ENCODE measurements at regions not wholly inside any gene's neighbourhood (a gene's known extent, or its start where the extent isn't known, plus 50 kb on each side); places are given as distances from the start of the nearest gene placed in this dataset.

- no peak overlapping the region for H3K4me3 Mint-ChIP-seq
- peaks cover 2 to 15% (median 6%) of the 10 kb centered on the region in 3 donors for H3K9me3 Mint-ChIP-seq
- no peak overlapping the region for H3K27ac Mint-ChIP-seq
- H3K4me1 Mint-ChIP-seq, result no peaks in the 10 kb centered on the region
- H3K36me3 Mint-ChIP-seq, result peaks cover 2% of the 10 kb centered on the region
- no peaks in the 10 kb centered on the region for H3K27me3 Mint-ChIP-seq
Observed at GRCh38 chr2:79383681-79384080, 129.2 kb upstream of the CTNNA2 start.

GRCh38 chr2:79375817-79376216, 137.0 kb upstream of the CTNNA2 start:
- H3K4me3 Mint-ChIP-seq, result no peak overlapping the region
- H3K27ac Mint-ChIP-seq, result no peak overlapping the region
- H3K27me3 Mint-ChIP-seq, result no peaks in the 10 kb centered on the region
- no peaks in the 10 kb centered on the region for H3K4me1 Mint-ChIP-seq
- H3K36me3 Mint-ChIP-seq, result peaks cover 2% of the 10 kb centered on the region
- H3K9me3 Mint-ChIP-seq, result peaks cover 5 to 17% (median 6%) of the 10 kb centered on the region in 3 donors

GRCh38 chr2:79373358-79374130, 139.3 kb upstream of the CTNNA2 start:
- Mint-ChIP-seq H3K4me3 (no peak overlapping the region), H3K4me1 (no peaks in the 10 kb centered on the region), H3K27me3 (no peaks in the 10 kb centered on the region), H3K36me3 (no peaks in the 10 kb centered on the region), H3K9me3 (peaks cover 4 to 17% (median 6%) of the 10 kb centered on the region in 3 donors), H3K27ac (no peak overlapping the region)

- Mint-ChIP-seq H3K4me3 (no peak overlapping the region), H3K27ac (no peak overlapping the region)
Observed at GRCh38 chr2:79370976-79371538, 141.8 kb upstream of the CTNNA2 start.

GRCh38 chr2:79369127-79369526, 143.7 kb upstream of the CTNNA2 start:
- no peak overlapping the region for H3K27ac Mint-ChIP-seq
- no peak overlapping the region for H3K4me3 Mint-ChIP-seq
- H3K36me3 Mint-ChIP-seq, result peaks cover 2% of the 10 kb centered on the region
- H3K4me1 Mint-ChIP-seq, result no peaks in the 10 kb centered on the region
- peaks cover 0 to 8% (median 3%) of the 10 kb centered on the region in 3 donors for H3K9me3 Mint-ChIP-seq
- no peaks in the 10 kb centered on the region for H3K27me3 Mint-ChIP-seq

More at GRCh38 chr2:79370976-79371538, 141.8 kb upstream of the CTNNA2 start:
- peaks cover 2% of the 10 kb centered on the region for H3K36me3 Mint-ChIP-seq
- H3K4me1 Mint-ChIP-seq, result no peaks in the 10 kb centered on the region
- H3K9me3 Mint-ChIP-seq, result peaks cover 4 to 17% (median 6%) of the 10 kb centered on the region in 3 donors
- H3K27me3 Mint-ChIP-seq, result no peaks in the 10 kb centered on the region

- Mint-ChIP-seq H3K36me3 (peaks cover 2% of the 10 kb centered on the region), H3K4me1 (no peaks in the 10 kb centered on the region), H3K27me3 (no peaks in the 10 kb centered on the region), H3K9me3 (peaks cover 0 to 8% (median 3%) of the 10 kb centered on the region in 3 donors), H3K27ac (no peak overlapping the region), H3K4me3 (no peak overlapping the region)
Observed at GRCh38 chr2:79368116-79368630, 144.7 kb upstream of the CTNNA2 start.

GRCh38 chr2:79359419-79359818, 153.4 kb upstream of the CTNNA2 start:
- peaks cover 0 to 6% (median 4%) of the 10 kb centered on the region in 3 donors for H3K9me3 Mint-ChIP-seq
- no peak overlapping the region for H3K27ac Mint-ChIP-seq
- no peaks in the 10 kb centered on the region for H3K27me3 Mint-ChIP-seq
- no peak overlapping the region for H3K4me3 Mint-ChIP-seq
- no peaks in the 10 kb centered on the region for H3K36me3 Mint-ChIP-seq
- H3K4me1 Mint-ChIP-seq, result no peaks in the 10 kb centered on the region

- Mint-ChIP-seq H3K9me3 (peaks cover 0 to 17% (median 6%) of the 10 kb centered on the region in 3 donors), H3K36me3 (no peaks in the 10 kb centered on the region), H3K27me3 (no peaks in the 10 kb centered on the region), H3K4me1 (no peaks in the 10 kb centered on the region), H3K4me3 (no peak overlapping the region), H3K27ac (no peak overlapping the region)
Observed at GRCh38 chr2:79355569-79355968, 157.3 kb upstream of the CTNNA2 start.

GRCh38 chr2:79327460-79327859, 167.9 kb upstream of the REG3A start:
- H3K27me3 Mint-ChIP-seq, result no peaks in the 10 kb centered on the region
- no peak overlapping the region for H3K4me3 Mint-ChIP-seq
- H3K36me3 Mint-ChIP-seq, result no peaks in the 10 kb centered on the region
- no peak overlapping the region for H3K27ac Mint-ChIP-seq
- H3K4me1 Mint-ChIP-seq, result peaks cover 0 to 2% (median 0%) of the 10 kb centered on the region in 3 donors
- peaks cover 2 to 16% (median 6%) of the 10 kb centered on the region in 3 donors for H3K9me3 Mint-ChIP-seq

- Mint-ChIP-seq H3K36me3 (no peaks in the 10 kb centered on the region), H3K9me3 (peaks cover 0 to 7% (median 4%) of the 10 kb centered on the region in 3 donors), H3K4me1 (no peaks in the 10 kb centered on the region)
Observed at GRCh38 chr2:79320871-79321270, 161.3 kb upstream of the REG3A start.

GRCh38 chr2:79294994-79295393, 135.4 kb upstream of the REG3A start:
- H3K4me1 Mint-ChIP-seq, result peaks cover 0 to 1% (median 0%) of the 10 kb centered on the region in 3 donors
- no peaks in the 10 kb centered on the region for H3K36me3 Mint-ChIP-seq
- no peaks in the 10 kb centered on the region for H3K27me3 Mint-ChIP-seq
- no peak overlapping the region for H3K4me3 Mint-ChIP-seq
- peaks cover 0 to 10% (median 7%) of the 10 kb centered on the region in 3 donors for H3K9me3 Mint-ChIP-seq
- no peak overlapping the region for H3K27ac Mint-ChIP-seq

More at GRCh38 chr2:79320871-79321270, 161.3 kb upstream of the REG3A start:
- Mint-ChIP-seq H3K27me3 (no peaks in the 10 kb centered on the region), H3K4me3 (no peak overlapping the region), H3K27ac (no peak overlapping the region)

- Mint-ChIP-seq H3K27me3 (no peaks in the 10 kb centered on the region), H3K4me1 (peaks cover 0 to 1% (median 0%) of the 10 kb centered on the region in 3 donors), H3K9me3 (peaks cover 0 to 10% (median 7%) of the 10 kb centered on the region in 3 donors), H3K27ac (no peak overlapping the region), H3K4me3 (no peak overlapping the region), H3K36me3 (no peaks in the 10 kb centered on the region)
Observed at GRCh38 chr2:79292958-79293315, 133.4 kb upstream of the REG3A start.

GRCh38 chr2:79292239-79292957, 132.8 kb upstream of the REG3A start:
- H3K9me3 Mint-ChIP-seq, result peaks cover 0 to 8% (median 7%) of the 10 kb centered on the region in 3 donors
- no peaks in the 10 kb centered on the region for H3K27me3 Mint-ChIP-seq
- no peaks in the 10 kb centered on the region for H3K36me3 Mint-ChIP-seq
- H3K4me1 Mint-ChIP-seq, result peaks cover 0 to 1% (median 0%) of the 10 kb centered on the region in 3 donors
- H3K4me3 Mint-ChIP-seq, result no peak overlapping the region
- no peak overlapping the region for H3K27ac Mint-ChIP-seq

- H3K36me3 Mint-ChIP-seq, result peaks cover 2% of the 10 kb centered on the region
- H3K27ac Mint-ChIP-seq, result no peak overlapping the region
- no peaks in the 10 kb centered on the region for H3K4me1 Mint-ChIP-seq
- no peaks in the 10 kb centered on the region for H3K27me3 Mint-ChIP-seq
- H3K4me3 Mint-ChIP-seq, result no peak overlapping the region
- H3K9me3 Mint-ChIP-seq, result peaks cover 3 to 11% (median 9%) of the 10 kb centered on the region in 3 donors
Observed at GRCh38 chr2:79275863-79276262, 116.3 kb upstream of the REG3A start.

GRCh38 chr2:79275197-79275596, 115.6 kb upstream of the REG3A start:
- no peaks in the 10 kb centered on the region for H3K4me1 Mint-ChIP-seq
- H3K36me3 Mint-ChIP-seq, result peaks cover 2% of the 10 kb centered on the region
- H3K27me3 Mint-ChIP-seq, result no peaks in the 10 kb centered on the region
- H3K27ac Mint-ChIP-seq, result peak overlapping the region in 1 of 3 donors; percentile 11
- no peak overlapping the region for H3K4me3 Mint-ChIP-seq
- H3K9me3 Mint-ChIP-seq, result peaks cover 5 to 11% (median 9%) of the 10 kb centered on the region in 3 donors

All from IgD-negative memory B cell (primary cell).